Mesothelial cell of epicardium (in vitro differentiated cells): ENCODE measurements at regions not wholly inside any gene's neighbourhood (a gene's known extent, or its start where the extent isn't known, plus 50 kb on each side); places are given as distances from the start of the nearest gene placed in this dataset.

ENCODE experiments used
- DNase-seq, 2 experiments: peaks; one replicate each; pipeline ENCODE4 v3.0.0; 2021; ENCODE audit warnings: low spot score in 2 of 2; ENCODE audit not compliant: unreplicated experiment in 2 of 2
- H3K27ac Mint-ChIP-seq: 2 replicates; pipeline ENCODE4 v1.8.0; 2021; ENCODE audit warnings: mixed read lengths
- H3K27me3 Mint-ChIP-seq: 2 replicates; pipeline ENCODE4 v1.8.0; 2021; ENCODE audit warnings: low read depth, mixed read lengths
- H3K36me3 Mint-ChIP-seq: 2 replicates; pipeline ENCODE4 v1.8.0; 2021; ENCODE audit warnings: mixed read lengths
- H3K4me1 Mint-ChIP-seq: 2 replicates; pipeline ENCODE4 v1.8.0; 2021; ENCODE audit warnings: mixed read lengths
- H3K4me3 Mint-ChIP-seq: 2 replicates; pipeline ENCODE4 v1.8.0; 2021; ENCODE audit warnings: mild to moderate bottlenecking, moderate library complexity, mixed read lengths
- H3K9me3 Mint-ChIP-seq: 2 replicates; pipeline ENCODE4 v1.8.0; 2021; ENCODE audit warnings: mixed read lengths
- TF ChIP-seq, protein P1 (sequence below): fragments of 200-600 bp; sonication (generic); IDR thresholded peaks from one replicate; pipeline ENCODE4 v1.5.0; 2021; ENCODE audit warnings: antibody characterized with exemption; ENCODE audit not compliant: unreplicated experiment

DNA sequence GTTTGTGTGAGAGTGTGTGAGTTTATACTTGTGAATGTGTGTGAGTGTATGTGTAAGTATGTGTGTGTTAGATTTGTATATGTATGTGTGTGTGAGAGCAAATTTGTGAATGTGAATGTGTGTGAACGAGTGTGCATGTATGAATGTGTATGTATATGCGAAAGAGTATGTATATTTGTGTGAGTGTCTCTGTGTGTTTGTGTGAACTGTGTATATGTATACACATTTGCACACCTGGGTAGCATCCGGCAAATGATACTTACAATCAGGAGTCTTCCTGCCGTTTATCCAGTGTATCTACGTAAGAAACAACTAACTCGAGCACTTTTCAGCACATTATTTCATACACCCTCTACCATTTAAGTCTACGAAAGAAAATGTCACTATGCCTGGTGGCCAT lies 487.4 kb downstream of the TNS3 start:
- TF ChIP-seq, protein P1, sequence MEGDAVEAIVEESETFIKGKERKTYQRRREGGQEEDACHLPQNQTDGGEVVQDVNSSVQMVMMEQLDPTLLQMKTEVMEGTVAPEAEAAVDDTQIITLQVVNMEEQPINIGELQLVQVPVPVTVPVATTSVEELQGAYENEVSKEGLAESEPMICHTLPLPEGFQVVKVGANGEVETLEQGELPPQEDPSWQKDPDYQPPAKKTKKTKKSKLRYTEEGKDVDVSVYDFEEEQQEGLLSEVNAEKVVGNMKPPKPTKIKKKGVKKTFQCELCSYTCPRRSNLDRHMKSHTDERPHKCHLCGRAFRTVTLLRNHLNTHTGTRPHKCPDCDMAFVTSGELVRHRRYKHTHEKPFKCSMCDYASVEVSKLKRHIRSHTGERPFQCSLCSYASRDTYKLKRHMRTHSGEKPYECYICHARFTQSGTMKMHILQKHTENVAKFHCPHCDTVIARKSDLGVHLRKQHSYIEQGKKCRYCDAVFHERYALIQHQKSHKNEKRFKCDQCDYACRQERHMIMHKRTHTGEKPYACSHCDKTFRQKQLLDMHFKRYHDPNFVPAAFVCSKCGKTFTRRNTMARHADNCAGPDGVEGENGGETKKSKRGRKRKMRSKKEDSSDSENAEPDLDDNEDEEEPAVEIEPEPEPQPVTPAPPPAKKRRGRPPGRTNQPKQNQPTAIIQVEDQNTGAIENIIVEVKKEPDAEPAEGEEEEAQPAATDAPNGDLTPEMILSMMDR, result no peak
- peaks cover 49% of the 10 kb centered on the region for H3K4me1 Mint-ChIP-seq

DNA sequence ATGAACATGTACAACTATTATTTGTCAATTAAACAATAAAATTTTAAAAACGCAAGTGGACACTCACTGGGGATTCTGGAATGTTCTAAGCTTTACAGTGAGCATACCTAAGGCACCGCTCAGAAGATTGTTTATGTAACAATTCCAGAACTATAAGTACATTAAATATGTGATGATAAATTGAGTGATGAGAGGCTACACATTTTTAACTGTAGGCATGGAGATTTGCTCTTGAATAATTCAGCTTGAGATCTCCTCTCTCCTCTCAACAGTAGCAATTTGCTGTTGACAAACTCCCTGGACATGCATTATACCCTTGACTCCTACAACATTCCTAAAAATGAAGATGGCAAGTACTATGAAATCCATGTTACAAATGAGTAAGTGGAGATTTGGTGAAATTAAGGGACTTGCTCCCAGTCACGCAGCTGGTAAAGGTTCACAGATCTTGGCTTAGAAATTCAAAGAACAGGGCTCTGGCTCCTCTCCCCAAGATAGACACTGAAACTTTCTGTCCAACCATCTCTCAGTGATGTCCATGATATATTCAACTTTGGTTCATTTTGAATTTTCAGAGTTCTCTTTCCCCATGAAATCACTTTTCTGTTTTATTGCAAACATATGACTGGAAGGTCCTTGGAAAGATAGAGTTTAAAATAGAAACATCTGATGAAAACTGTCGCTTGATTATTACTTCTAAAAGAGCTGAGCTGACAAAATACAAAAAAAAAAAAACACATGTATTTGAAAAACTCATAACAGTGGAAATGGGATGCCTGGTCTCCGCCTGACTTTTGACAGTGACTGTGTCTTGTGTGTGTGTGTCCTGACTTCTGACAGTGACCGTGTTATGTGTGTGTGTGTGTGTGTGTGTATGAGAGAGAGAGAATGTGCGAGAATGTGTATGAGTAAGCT lies 488.3 kb downstream of the TNS3 start:
- TF ChIP-seq, protein P1, result no peak
- no peaks in the 10 kb centered on the region for H3K27me3 Mint-ChIP-seq
- H3K36me3 Mint-ChIP-seq, result peaks cover 2% of the 10 kb centered on the region
- H3K9me3 Mint-ChIP-seq, result peaks cover 8% of the 10 kb centered on the region
- H3K4me3 Mint-ChIP-seq, result no peak overlapping the region
- peak overlapping the region; percentile 54 for H3K27ac Mint-ChIP-seq
- no peak for DNase-seq
- H3K4me1 Mint-ChIP-seq, result peaks cover 58% of the 10 kb centered on the region

More for the DNA sequence above, 487.4 kb downstream of the TNS3 start:
- Mint-ChIP-seq H3K36me3 (peaks cover 4% of the 10 kb centered on the region), H3K27me3 (no peaks in the 10 kb centered on the region), H3K9me3 (peaks cover 16% of the 10 kb centered on the region), H3K27ac (peak overlapping the region; percentile 0), H3K4me3 (no peak overlapping the region)
- DNase-seq, result no peak

DNA sequence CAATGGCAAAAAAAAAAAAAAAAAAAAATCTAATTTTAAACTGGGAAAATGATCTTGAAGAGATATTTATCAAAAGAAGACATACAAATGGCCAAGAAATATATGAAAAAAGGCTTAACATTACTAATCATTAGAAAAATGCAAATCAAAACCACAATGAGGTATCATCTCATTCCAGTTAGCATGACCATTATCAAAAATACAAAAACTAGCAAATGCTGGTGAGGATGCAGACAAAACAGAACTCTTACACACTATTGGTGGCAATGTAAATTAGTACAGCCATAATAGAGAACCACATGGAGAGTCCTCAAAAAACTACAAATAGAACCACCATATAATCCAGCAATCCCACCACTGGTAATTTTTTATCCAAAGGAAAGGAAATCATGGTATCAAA lies 489.6 kb downstream of the TNS3 start:
- Mint-ChIP-seq H3K4me1 (peaks cover 66% of the 10 kb centered on the region), H3K4me3 (no peak overlapping the region), H3K36me3 (no peaks in the 10 kb centered on the region), H3K27ac (no peak overlapping the region), H3K27me3 (no peaks in the 10 kb centered on the region), H3K9me3 (peaks cover 5% of the 10 kb centered on the region)
- TF ChIP-seq, protein P1, result no peak
- no peak for DNase-seq

DNA sequence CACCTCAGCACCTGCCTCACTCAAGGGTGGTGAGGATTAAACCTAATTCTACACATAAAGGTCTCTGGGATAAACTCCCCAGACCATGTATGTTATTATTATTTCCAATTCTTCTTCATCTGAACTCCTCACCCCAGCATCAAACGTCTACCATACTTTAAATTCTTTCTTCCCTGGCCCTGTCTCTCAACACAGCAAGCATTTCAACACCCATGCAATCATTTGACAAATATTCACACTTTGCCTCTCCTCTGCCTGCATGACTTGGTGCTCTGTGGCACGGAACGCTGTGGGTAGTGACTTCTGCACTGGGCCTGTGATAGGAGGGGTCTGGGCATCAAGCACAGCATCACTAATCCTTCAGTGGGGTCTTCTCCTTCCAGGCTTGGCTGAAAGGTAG lies 490.8 kb downstream of the TNS3 start:
- Mint-ChIP-seq H3K36me3 (peaks cover 6% of the 10 kb centered on the region), H3K4me3 (no peak overlapping the region), H3K27ac (no peak overlapping the region), H3K9me3 (peaks cover 11% of the 10 kb centered on the region), H3K4me1 (peaks cover 61% of the 10 kb centered on the region), H3K27me3 (no peaks in the 10 kb centered on the region)
- DNase-seq, result no peak
- TF ChIP-seq, protein P1, result no peak

DNA sequence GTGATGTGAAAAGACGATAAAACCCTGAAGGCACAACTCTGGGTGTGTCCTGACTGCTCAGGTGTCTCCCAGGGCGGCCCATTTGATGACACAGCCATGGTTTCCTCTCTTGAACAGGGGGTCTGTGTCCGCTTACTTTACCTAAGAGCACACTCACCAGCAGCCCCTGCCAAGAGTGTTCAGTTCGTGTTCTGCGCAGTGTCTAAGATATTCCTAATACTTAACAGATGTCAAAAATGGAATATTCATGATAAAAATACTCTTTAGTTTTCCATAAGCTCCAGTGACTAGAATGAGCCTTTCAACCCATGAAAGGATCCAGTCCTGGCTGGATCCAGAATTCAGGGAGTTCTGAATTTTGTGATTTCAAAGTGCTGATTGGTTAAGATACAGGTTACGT lies 492.4 kb downstream of the TNS3 start:
- Mint-ChIP-seq H3K4me1 (peaks cover 46% of the 10 kb centered on the region), H3K36me3 (peaks cover 19% of the 10 kb centered on the region), H3K27me3 (no peaks in the 10 kb centered on the region), H3K27ac (peak overlapping the region; percentile 61), H3K9me3 (peaks cover 25% of the 10 kb centered on the region), H3K4me3 (no peak overlapping the region)
- TF ChIP-seq, protein P1, result no peak
- no peak for DNase-seq
